GM23338 (cell line): ENCODE measurements at regions not wholly inside any gene's neighbourhood (a gene's known extent, or its start where the extent isn't known, plus 50 kb on each side); places are given as distances from the start of the nearest gene placed in this dataset.

ENCODE experiments used
- ATAC-seq: fragments of 200-7000 bp; cut with Tn5 transposase; 3 replicates; pipeline ENCODE4 v1.9.1; 2020
- DNase-seq: peaks from one replicate; pipeline ENCODE4 v3.0.0-alpha.2; 2015; ENCODE audit warnings: low spot score
- H2AFZ ChIP-seq: fragments of 200-600 bp; sonication (generic); 2 replicates; pipeline ENCODE4 v1.8.0; 2016; ENCODE audit warnings: antibody characterized with exemption, mild to moderate bottlenecking, moderate library complexity
- H3F3A ChIP-seq: fragments of 200-600 bp; sonication (generic); replicated peaks from 2 replicates; pipeline ENCODE4 v1.8.0; 2017; ENCODE audit warnings: antibody characterized with exemption, mixed run types, low read depth
- H3K27ac ChIP-seq: fragments of 200-600 bp; sonication (generic); 2 replicates; pipeline ENCODE4 v1.6.1; 2016; ENCODE audit warnings: low read depth
- H3K27me3 ChIP-seq: fragments of 200-600 bp; sonication (generic); 2 replicates; pipeline ENCODE4 v1.8.0; 2016; ENCODE audit warnings: mild to moderate bottlenecking, mixed run types, moderate library complexity; ENCODE audit not compliant: insufficient read depth
- H3K36me3 ChIP-seq: fragments of 200-600 bp; sonication (generic); 2 replicates; pipeline ENCODE4 v1.8.0; 2016; ENCODE audit warnings: mild to moderate bottlenecking; ENCODE audit not compliant: insufficient read depth
- H3K4me1 ChIP-seq: fragments of 200-600 bp; sonication (generic); 2 replicates; pipeline ENCODE4 v1.8.0; 2016; ENCODE audit warnings: mild to moderate bottlenecking, moderate library complexity; ENCODE audit not compliant: insufficient read depth
- H3K4me2 ChIP-seq: fragments of 200-600 bp; sonication (generic); 2 replicates; pipeline ENCODE4 v1.7.1; 2017; ENCODE audit warnings: mixed run types
- H3K4me3 ChIP-seq: fragments of 200-600 bp; sonication (generic); 2 replicates; pipeline ENCODE4 v1.6.1; 2016; ENCODE audit warnings: mixed run types
- H3K79me2 ChIP-seq: fragments of 200-600 bp; sonication (generic); replicated peaks from 2 replicates; pipeline ENCODE4 v1.8.0; 2017; ENCODE audit warnings: mild to moderate bottlenecking; ENCODE audit not compliant: insufficient read depth
- H3K9me2 ChIP-seq: fragments of 200-600 bp; sonication (generic); 2 replicates; pipeline ENCODE4 v1.8.0; 2017; ENCODE audit not compliant: insufficient read depth
- H4K20me1 ChIP-seq: fragments of 200-600 bp; sonication (generic); replicated peaks from 2 replicates; pipeline ENCODE4 v1.8.0; 2017; ENCODE audit warnings: mild to moderate bottlenecking; ENCODE audit not compliant: insufficient read depth
- H3K27ac Mint-ChIP-seq: 2 replicates; pipeline ENCODE4 v1.8.0; 2020; ENCODE audit warnings: inconsistent platforms, mild to moderate bottlenecking, moderate library complexity, mixed read lengths
- H3K27me3 Mint-ChIP-seq: 3 replicates; pipeline ENCODE4 v1.8.0; 2022; ENCODE audit warnings: low read depth, mild to moderate bottlenecking, moderate library complexity, mixed read lengths, inconsistent platforms; ENCODE audit not compliant: insufficient read depth, poor library complexity
- H3K36me3 Mint-ChIP-seq: 3 replicates; pipeline ENCODE4 v1.8.0; 2021; ENCODE audit warnings: low read depth, mild to moderate bottlenecking, inconsistent platforms, moderate library complexity, mixed read lengths
- H3K4me1 Mint-ChIP-seq: 3 replicates; pipeline ENCODE4 v1.8.0; 2020; ENCODE audit warnings: mild to moderate bottlenecking, inconsistent platforms, mixed read lengths
- H3K4me3 Mint-ChIP-seq: 3 replicates; pipeline ENCODE4 v1.8.0; 2021; ENCODE audit warnings: moderate library complexity, mild to moderate bottlenecking, inconsistent platforms, mixed read lengths
- H3K9me3 Mint-ChIP-seq: 3 replicates; pipeline ENCODE4 v1.8.0; 2020; ENCODE audit warnings: moderate library complexity, mild to moderate bottlenecking, inconsistent platforms, mixed read lengths
- CREB1 ChIP-seq: fragments of 250-450 bp; sonication (Bioruptor Pico); IDR thresholded peaks from 2 replicates; pipeline ENCODE4 v1.5.0; 2020; ENCODE audit warnings: low read depth, mild to moderate bottlenecking, moderate library complexity
- CTCF ChIP-seq, 2 experiments: fragments of 200-600 bp in 1 of 2; sonication (generic) in 1 of 2; conservative IDR thresholded peaks; 2 replicates each; pipeline versions ENCODE4 v1.5.1 to v1.6.1; 2016 to 2017; ENCODE audit warnings: antibody characterized with exemption in 2 of 2, low read depth in 2 of 2, mild to moderate bottlenecking in 2 of 2, moderate library complexity in 1 of 2
- EZH2 ChIP-seq: fragments of 200-600 bp; sonication (generic); IDR thresholded peaks from one replicate; pipeline ENCODE4 v1.8.0; 2017; ENCODE audit warnings: antibody characterized with exemption, mild to moderate bottlenecking, low read depth; ENCODE audit not compliant: unreplicated experiment
- EZH2phosphoT487 ChIP-seq: fragments of 200-600 bp; sonication (generic); IDR thresholded peaks from one replicate; pipeline ENCODE4 v1.8.1; 2018; ENCODE audit warnings: antibody characterized with exemption; ENCODE audit not compliant: unreplicated experiment
- JUNB ChIP-seq: IDR thresholded peaks from one replicate; pipeline ENCODE4 v1.6.1; 2016; ENCODE audit warnings: antibody characterized with exemption; ENCODE audit not compliant: unreplicated experiment
- NANOG ChIP-seq: IDR thresholded peaks from 2 replicates; pipeline ENCODE4 v1.6.1; 2016; ENCODE audit warnings: antibody characterized with exemption, borderline replicate concordance
- POLR2AphosphoS5 ChIP-seq: IDR thresholded peaks from 2 replicates; pipeline ENCODE4 v1.6.1; 2016; ENCODE audit warnings: antibody characterized with exemption, low read depth
- STAT1 ChIP-seq: IDR thresholded peaks from one replicate; pipeline ENCODE4 v1.6.1; 2016; ENCODE audit warnings: antibody characterized with exemption; ENCODE audit not compliant: unreplicated experiment
- ZNF114 ChIP-seq: fragments of 250-450 bp; sonication (Bioruptor Pico); IDR thresholded peaks from 2 replicates; pipeline ENCODE4 v1.5.0; 2020; ENCODE audit warnings: mild to moderate bottlenecking, moderate library complexity
- ZNF331 ChIP-seq: fragments of 250-450 bp; sonication (Bioruptor Pico); IDR thresholded peaks from 2 replicates; pipeline ENCODE4 v1.5.0; 2020; ENCODE audit warnings: low read depth, mild to moderate bottlenecking, moderate library complexity
- TF ChIP-seq, protein P1 (sequence below): IDR thresholded peaks from 2 replicates; pipeline ENCODE4 v1.6.1; 2016; ENCODE audit warnings: antibody characterized with exemption
- TF ChIP-seq, protein P2 (sequence below): fragments of 250-450 bp; sonication (Bioruptor Pico); IDR thresholded peaks from 2 replicates; pipeline ENCODE4 v1.5.0; 2020; ENCODE audit warnings: mild to moderate bottlenecking, moderate library complexity
- TF ChIP-seq, protein P3 (sequence below): IDR thresholded peaks from one replicate; pipeline ENCODE4 v1.6.1; 2018; ENCODE audit warnings: antibody characterized with exemption; ENCODE audit not compliant: unreplicated experiment

DNA sequence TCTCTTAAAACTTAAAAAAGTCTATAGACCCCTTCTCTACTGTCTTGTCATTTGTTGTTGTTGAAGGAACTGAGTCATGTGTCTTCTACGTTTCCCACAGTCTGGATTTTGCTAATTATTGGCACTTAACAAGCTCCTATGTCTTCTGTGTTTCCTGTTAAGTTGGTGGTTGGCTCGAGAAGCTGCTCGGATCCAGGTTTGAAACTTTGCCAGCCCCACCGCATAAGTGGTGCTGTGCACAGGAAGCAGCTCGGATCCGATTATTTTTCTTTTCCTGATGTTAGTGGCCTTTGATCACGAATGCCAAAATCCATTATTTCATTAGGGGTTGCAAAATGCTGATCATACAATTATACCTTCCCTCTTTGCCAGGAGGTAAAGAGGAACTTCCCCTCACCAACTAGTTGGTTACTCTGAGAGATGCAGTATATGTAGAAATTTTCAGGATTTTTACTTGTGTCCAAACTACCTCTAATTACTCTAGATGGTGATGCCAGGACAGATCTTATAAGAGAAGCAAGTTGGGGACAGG is 186.5 kb downstream of the NSG2 start:
- ATAC-seq, result no peak
- H3K27me3 Mint-ChIP-seq, result peaks cover 2% of the 10 kb centered on the region
- Histone ChIP-seq H3K4me2 (no peak overlapping the region), H3K79me2 (no peaks in the 10 kb centered on the region), H3K27ac (no peak overlapping the region), H3K4me1 (no peaks in the 10 kb centered on the region), H3K36me3 (no peaks in the 10 kb centered on the region), H3K4me3 (no peak overlapping the region), H3F3A (no peaks in the 10 kb centered on the region), H2AFZ (no peak overlapping the region), H3K27me3 (no peaks in the 10 kb centered on the region), H3K9me2 (no peaks in the 10 kb centered on the region), H4K20me1 (no peaks in the 10 kb centered on the region)
- TF ChIP-seq, protein P1, sequence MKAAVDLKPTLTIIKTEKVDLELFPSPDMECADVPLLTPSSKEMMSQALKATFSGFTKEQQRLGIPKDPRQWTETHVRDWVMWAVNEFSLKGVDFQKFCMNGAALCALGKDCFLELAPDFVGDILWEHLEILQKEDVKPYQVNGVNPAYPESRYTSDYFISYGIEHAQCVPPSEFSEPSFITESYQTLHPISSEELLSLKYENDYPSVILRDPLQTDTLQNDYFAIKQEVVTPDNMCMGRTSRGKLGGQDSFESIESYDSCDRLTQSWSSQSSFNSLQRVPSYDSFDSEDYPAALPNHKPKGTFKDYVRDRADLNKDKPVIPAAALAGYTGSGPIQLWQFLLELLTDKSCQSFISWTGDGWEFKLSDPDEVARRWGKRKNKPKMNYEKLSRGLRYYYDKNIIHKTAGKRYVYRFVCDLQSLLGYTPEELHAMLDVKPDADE, result no peak
- TF ChIP-seq EZH2phosphoT487 (no peak), ZNF114 (CRISPR knock-in tag) (no peak), NANOG (no peak), ZNF331 (CRISPR knock-in tag) (no peak), POLR2AphosphoS5 (no peak), EZH2 (no peak), STAT1 (no peak), CTCF (conservative IDR thresholded peaks at IDR 0.05; ENCODE audit: low read depth in 2 of 2) (no peak), JUNB (no peak), CREB1 (CRISPR knock-in tag) (no peak)
- TF ChIP-seq, protein P2, sequence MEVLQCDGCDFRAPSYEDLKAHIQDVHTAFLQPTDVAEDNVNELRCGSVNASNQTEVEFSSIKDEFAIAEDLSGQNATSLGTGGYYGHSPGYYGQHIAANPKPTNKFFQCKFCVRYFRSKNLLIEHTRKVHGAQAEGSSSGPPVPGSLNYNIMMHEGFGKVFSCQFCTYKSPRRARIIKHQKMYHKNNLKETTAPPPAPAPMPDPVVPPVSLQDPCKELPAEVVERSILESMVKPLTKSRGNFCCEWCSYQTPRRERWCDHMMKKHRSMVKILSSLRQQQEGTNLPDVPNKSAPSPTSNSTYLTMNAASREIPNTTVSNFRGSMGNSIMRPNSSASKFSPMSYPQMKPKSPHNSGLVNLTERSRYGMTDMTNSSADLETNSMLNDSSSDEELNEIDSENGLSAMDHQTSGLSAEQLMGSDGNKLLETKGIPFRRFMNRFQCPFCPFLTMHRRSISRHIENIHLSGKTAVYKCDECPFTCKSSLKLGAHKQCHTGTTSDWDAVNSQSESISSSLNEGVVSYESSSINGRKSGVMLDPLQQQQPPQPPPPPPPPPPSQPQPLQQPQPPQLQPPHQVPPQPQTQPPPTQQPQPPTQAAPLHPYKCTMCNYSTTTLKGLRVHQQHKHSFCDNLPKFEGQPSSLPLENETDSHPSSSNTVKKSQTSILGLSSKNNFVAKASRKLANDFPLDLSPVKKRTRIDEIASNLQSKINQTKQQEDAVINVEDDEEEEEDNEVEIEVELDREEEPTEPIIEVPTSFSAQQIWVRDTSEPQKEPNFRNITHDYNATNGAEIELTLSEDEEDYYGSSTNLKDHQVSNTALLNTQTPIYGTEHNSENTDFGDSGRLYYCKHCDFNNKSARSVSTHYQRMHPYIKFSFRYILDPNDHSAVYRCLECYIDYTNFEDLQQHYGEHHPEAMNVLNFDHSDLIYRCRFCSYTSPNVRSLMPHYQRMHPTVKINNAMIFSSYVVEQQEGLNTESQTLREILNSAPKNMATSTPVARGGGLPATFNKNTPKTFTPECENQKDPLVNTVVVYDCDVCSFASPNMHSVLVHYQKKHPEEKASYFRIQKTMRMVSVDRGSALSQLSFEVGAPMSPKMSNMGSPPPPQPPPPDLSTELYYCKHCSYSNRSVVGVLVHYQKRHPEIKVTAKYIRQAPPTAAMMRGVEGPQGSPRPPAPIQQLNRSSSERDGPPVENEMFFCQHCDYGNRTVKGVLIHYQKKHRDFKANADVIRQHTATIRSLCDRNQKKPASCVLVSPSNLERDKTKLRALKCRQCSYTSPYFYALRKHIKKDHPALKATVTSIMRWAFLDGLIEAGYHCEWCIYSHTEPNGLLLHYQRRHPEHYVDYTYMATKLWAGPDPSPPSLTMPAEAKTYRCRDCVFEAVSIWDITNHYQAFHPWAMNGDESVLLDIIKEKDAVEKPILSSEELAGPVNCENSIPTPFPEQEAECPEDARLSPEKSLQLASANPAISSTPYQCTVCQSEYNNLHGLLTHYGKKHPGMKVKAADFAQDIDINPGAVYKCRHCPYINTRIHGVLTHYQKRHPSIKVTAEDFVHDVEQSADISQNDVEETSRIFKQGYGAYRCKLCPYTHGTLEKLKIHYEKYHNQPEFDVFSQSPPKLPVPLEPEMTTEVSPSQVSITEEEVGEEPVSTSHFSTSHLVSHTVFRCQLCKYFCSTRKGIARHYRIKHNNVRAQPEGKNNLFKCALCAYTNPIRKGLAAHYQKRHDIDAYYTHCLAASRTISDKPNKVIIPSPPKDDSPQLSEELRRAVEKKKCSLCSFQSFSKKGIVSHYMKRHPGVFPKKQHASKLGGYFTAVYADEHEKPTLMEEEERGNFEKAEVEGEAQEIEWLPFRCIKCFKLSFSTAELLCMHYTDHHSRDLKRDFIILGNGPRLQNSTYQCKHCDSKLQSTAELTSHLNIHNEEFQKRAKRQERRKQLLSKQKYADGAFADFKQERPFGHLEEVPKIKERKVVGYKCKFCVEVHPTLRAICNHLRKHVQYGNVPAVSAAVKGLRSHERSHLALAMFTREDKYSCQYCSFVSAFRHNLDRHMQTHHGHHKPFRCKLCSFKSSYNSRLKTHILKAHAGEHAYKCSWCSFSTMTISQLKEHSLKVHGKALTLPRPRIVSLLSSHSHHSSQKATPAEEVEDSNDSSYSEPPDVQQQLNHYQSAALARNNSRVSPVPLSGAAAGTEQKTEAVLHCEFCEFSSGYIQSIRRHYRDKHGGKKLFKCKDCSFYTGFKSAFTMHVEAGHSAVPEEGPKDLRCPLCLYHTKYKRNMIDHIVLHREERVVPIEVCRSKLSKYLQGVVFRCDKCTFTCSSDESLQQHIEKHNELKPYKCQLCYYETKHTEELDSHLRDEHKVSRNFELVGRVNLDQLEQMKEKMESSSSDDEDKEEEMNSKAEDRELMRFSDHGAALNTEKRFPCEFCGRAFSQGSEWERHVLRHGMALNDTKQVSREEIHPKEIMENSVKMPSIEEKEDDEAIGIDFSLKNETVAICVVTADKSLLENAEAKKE (CRISPR knock-in tag), result no peak
- TF ChIP-seq, protein P3, sequence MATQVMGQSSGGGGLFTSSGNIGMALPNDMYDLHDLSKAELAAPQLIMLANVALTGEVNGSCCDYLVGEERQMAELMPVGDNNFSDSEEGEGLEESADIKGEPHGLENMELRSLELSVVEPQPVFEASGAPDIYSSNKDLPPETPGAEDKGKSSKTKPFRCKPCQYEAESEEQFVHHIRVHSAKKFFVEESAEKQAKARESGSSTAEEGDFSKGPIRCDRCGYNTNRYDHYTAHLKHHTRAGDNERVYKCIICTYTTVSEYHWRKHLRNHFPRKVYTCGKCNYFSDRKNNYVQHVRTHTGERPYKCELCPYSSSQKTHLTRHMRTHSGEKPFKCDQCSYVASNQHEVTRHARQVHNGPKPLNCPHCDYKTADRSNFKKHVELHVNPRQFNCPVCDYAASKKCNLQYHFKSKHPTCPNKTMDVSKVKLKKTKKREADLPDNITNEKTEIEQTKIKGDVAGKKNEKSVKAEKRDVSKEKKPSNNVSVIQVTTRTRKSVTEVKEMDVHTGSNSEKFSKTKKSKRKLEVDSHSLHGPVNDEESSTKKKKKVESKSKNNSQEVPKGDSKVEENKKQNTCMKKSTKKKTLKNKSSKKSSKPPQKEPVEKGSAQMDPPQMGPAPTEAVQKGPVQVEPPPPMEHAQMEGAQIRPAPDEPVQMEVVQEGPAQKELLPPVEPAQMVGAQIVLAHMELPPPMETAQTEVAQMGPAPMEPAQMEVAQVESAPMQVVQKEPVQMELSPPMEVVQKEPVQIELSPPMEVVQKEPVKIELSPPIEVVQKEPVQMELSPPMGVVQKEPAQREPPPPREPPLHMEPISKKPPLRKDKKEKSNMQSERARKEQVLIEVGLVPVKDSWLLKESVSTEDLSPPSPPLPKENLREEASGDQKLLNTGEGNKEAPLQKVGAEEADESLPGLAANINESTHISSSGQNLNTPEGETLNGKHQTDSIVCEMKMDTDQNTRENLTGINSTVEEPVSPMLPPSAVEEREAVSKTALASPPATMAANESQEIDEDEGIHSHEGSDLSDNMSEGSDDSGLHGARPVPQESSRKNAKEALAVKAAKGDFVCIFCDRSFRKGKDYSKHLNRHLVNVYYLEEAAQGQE, result no peak
- DNase-seq, result no peak
- no peak overlapping the region for H3K27ac Mint-ChIP-seq
- no peaks in the 10 kb centered on the region for H3K36me3 Mint-ChIP-seq
- no peak overlapping the region for H3K4me3 Mint-ChIP-seq
- peaks cover 2% of the 10 kb centered on the region; the same call in 2 of the 3 replicates for H3K4me1 Mint-ChIP-seq
- H3K9me3 Mint-ChIP-seq, result no peaks in the 10 kb centered on the region
